ENCODE measurements at regions not wholly inside any gene's neighbourhood (a gene's known extent, or its start where the extent isn't known, plus 50 kb on each side); places are given as distances from the start of the nearest gene placed in this dataset.

DNA sequence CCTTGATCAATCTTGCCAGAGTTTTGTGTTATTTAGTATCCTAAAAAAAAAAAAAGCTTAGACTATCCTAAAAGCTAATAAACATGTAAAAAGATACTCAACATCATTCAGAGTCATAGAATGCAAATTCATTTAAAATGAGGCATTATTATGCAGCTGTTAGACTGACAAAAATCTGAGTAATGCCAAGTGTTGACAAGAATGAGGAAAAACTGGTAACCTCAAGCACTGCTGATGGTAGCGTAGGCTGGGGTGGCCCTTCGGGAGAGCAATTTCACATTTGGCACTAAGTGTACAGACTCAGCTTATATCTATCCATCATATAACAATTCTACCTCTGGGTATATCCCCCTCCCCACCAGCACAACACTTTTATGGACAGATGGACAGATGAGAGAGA is 280.4 kb downstream of the RAP2B start:
- no peak for TF ChIP-seq EP300 (IDR thresholded peaks at IDR 0.05)
- TF ChIP-seq, protein P1, sequence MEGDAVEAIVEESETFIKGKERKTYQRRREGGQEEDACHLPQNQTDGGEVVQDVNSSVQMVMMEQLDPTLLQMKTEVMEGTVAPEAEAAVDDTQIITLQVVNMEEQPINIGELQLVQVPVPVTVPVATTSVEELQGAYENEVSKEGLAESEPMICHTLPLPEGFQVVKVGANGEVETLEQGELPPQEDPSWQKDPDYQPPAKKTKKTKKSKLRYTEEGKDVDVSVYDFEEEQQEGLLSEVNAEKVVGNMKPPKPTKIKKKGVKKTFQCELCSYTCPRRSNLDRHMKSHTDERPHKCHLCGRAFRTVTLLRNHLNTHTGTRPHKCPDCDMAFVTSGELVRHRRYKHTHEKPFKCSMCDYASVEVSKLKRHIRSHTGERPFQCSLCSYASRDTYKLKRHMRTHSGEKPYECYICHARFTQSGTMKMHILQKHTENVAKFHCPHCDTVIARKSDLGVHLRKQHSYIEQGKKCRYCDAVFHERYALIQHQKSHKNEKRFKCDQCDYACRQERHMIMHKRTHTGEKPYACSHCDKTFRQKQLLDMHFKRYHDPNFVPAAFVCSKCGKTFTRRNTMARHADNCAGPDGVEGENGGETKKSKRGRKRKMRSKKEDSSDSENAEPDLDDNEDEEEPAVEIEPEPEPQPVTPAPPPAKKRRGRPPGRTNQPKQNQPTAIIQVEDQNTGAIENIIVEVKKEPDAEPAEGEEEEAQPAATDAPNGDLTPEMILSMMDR (IDR thresholded peaks at IDR 0.05) = no peak
- TF ChIP-seq POLR2A (IDR thresholded peaks at IDR 0.05; ENCODE audit: low read depth) = no peak

All from esophagus muscularis mucosa (tissue), 4 donors.